ENCODE measurements at regions not wholly inside any gene's neighbourhood (a gene's known extent, or its start where the extent isn't known, plus 50 kb on each side); places are given as distances from the start of the nearest gene placed in this dataset.

GRCh38 chr15:57854531-57854930, 148.0 kb downstream of the POLR2M start:
- DNase-seq: no peak
- Mint-ChIP-seq H3K4me3 (no peak overlapping the region), H3K27me3 (peaks cover 6% of the 10 kb centered on the region), H3K9me3 (no peaks in the 10 kb centered on the region), H3K27ac (no peak overlapping the region), H3K4me1 (ENCODE audit: low read depth) (no peaks in the 10 kb centered on the region), H3K36me3 (ENCODE audit: low read depth) (no peaks in the 10 kb centered on the region)
- ChIA-PET CTCF (interaction anchor here (1.0 kb wide), 1 partner anchor 294 kb away, joined by 3 read pairs; no protein-coding TSS in a partner anchor), POLR2A (no interaction called here)
- no peak for TF ChIP-seq CTCF (IDR thresholded peaks at IDR 0.05)
- no peak for ATAC-seq
- intact Hi-C loops (cut with micrococcal nuclease): no loop called here

- ChIA-PET CTCF (interaction anchor here (3.9 kb wide), 1 partner anchor 125 kb away, joined by 45 read pairs; no protein-coding TSS in a partner anchor), POLR2A (no interaction called here)
- no peaks in the 10 kb centered on the region for H3K36me3 Mint-ChIP-seq (ENCODE audit: low read depth)
- H3K9me3 Mint-ChIP-seq: no peaks in the 10 kb centered on the region
- DNase-seq: no peak
- no peak for ATAC-seq
- intact Hi-C loops (cut with micrococcal nuclease): no loop called here
- H3K27ac Mint-ChIP-seq: no peak overlapping the region
- H3K4me1 Mint-ChIP-seq (ENCODE audit: low read depth): no peaks in the 10 kb centered on the region
- no peak overlapping the region for H3K4me3 Mint-ChIP-seq
- TF ChIP-seq CTCF (IDR thresholded peaks at IDR 0.05): no peak
- peaks cover 9% of the 10 kb centered on the region for H3K27me3 Mint-ChIP-seq
Measured at GRCh38 chr15:57857871-57858270, 151.4 kb downstream of the POLR2M start.

- H3K27me3 Mint-ChIP-seq: peaks cover 9% of the 10 kb centered on the region
- intact Hi-C loops (cut with micrococcal nuclease): no loop called here
- ChIA-PET POLR2A (interaction anchor here (0.6 kb wide), 1 partner anchor 75 kb away, joined by 3 read pairs; no protein-coding TSS in a partner anchor), CTCF (interaction anchor here (0.8 to 5.6 kb wide), 19 partner anchors 11 to 518 kb away, joined by 3 to 50 read pairs (median 9); partner anchors contain the start of gene ALDH1A2)
- no peaks in the 10 kb centered on the region for H3K9me3 Mint-ChIP-seq
- TF ChIP-seq CTCF (IDR thresholded peaks at IDR 0.05): no peak
- H3K4me1 Mint-ChIP-seq (ENCODE audit: low read depth): no peaks in the 10 kb centered on the region
- no peak for DNase-seq
- no peak overlapping the region for H3K27ac Mint-ChIP-seq
- no peak for ATAC-seq
- H3K36me3 Mint-ChIP-seq (ENCODE audit: low read depth): no peaks in the 10 kb centered on the region
- no peak overlapping the region for H3K4me3 Mint-ChIP-seq
Measured at GRCh38 chr15:57859130-57859685, 152.7 kb downstream of the POLR2M start.

GRCh38 chr15:57861034-57861638, 154.6 kb downstream of the POLR2M start:
- ChIA-PET CTCF (interaction anchor here (0.6 to 5.6 kb wide), 56 partner anchors 9 to 520 kb away, joined by 3 to 50 read pairs (median 4); partner anchors contain the start of genes ALDH1A2 and POLR2M), POLR2A (no interaction called here)
- peak; percentile 33 for DNase-seq
- no peaks in the 10 kb centered on the region for H3K9me3 Mint-ChIP-seq
- no peak overlapping the region for H3K4me3 Mint-ChIP-seq
- H3K4me1 Mint-ChIP-seq (ENCODE audit: low read depth): no peaks in the 10 kb centered on the region
- H3K27ac Mint-ChIP-seq: no peak overlapping the region
- peak; percentile 80 for TF ChIP-seq CTCF (IDR thresholded peaks at IDR 0.05)
- H3K27me3 Mint-ChIP-seq: peaks cover 13% of the 10 kb centered on the region
- intact Hi-C loops (cut with micrococcal nuclease): loop anchor here (2.0 kb wide), 2 partner anchors 110 to 300 kb away; no protein-coding TSS in a partner anchor
- ATAC-seq: no peak
- H3K36me3 Mint-ChIP-seq (ENCODE audit: low read depth): no peaks in the 10 kb centered on the region

Measured in activated CD8-positive, alpha-beta T cell treated with anti-CD3 and anti-CD28 coated beads for 36 hours (primary cell).